Breast epithelium (tissue), 3 donors: ENCODE measurements at regions not wholly inside any gene's neighbourhood (a gene's known extent, or its start where the extent isn't known, plus 50 kb on each side); places are given as distances from the start of the nearest gene placed in this dataset.

ENCODE experiments used
- POLR2A ChIP-seq: fragments of 450-650 bp; IDR thresholded peaks from one replicate; pipeline ENCODE4 v1.6.1; 2016; ENCODE audit warnings: antibody characterized with exemption, mild to moderate bottlenecking, moderate library complexity
- POLR2AphosphoS5 ChIP-seq, 3 donors: sonication (generic); formaldehyde crosslinking; IDR thresholded peaks; one replicate each; pipeline ENCODE4 v1.6.1; 2017; ENCODE audit warnings: antibody characterized with exemption in 3 of 3
- TF ChIP-seq, protein P1 (sequence below), 3 donors: fragments of 450-650 bp; IDR thresholded peaks; one replicate each; pipeline ENCODE4 v1.5.1; 2016 to 2017; ENCODE audit warnings: antibody characterized with exemption in 3 of 3, mild to moderate bottlenecking in 3 of 3, moderate library complexity in 3 of 3

DNA sequence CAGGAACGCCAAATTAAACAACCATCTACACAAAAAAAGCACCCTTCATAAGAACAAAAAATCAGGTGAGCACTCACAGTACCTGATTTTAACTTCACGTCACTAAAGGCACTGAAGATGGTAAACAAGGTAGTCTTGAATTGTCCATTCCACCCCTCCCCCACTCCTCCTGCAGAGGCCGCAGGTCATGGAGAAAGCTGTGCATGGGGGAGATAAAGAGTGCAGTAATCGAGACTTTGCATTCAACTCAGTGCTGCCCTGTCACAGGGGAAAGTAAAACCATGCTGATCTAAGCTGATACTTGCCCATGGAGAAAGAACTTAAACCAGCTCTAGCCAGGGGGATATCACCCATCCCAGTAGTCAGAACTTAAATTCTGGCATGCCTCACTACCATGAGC, 61.4 kb upstream of the LRIF1 start:
- TF ChIP-seq, protein P1, sequence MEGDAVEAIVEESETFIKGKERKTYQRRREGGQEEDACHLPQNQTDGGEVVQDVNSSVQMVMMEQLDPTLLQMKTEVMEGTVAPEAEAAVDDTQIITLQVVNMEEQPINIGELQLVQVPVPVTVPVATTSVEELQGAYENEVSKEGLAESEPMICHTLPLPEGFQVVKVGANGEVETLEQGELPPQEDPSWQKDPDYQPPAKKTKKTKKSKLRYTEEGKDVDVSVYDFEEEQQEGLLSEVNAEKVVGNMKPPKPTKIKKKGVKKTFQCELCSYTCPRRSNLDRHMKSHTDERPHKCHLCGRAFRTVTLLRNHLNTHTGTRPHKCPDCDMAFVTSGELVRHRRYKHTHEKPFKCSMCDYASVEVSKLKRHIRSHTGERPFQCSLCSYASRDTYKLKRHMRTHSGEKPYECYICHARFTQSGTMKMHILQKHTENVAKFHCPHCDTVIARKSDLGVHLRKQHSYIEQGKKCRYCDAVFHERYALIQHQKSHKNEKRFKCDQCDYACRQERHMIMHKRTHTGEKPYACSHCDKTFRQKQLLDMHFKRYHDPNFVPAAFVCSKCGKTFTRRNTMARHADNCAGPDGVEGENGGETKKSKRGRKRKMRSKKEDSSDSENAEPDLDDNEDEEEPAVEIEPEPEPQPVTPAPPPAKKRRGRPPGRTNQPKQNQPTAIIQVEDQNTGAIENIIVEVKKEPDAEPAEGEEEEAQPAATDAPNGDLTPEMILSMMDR (IDR thresholded peaks at IDR 0.05) = no peak
- TF ChIP-seq POLR2A = no peak
- no peak for TF ChIP-seq POLR2AphosphoS5 (IDR thresholded peaks at IDR 0.05)
